Left cardiac atrium (tissue), 4 donors: ENCODE measurements at regions not wholly inside any gene's neighbourhood (a gene's known extent, or its start where the extent isn't known, plus 50 kb on each side); places are given as distances from the start of the nearest gene placed in this dataset.

ENCODE experiments used
- ATAC-seq, 2 donors: fragments of 200-7000 bp; cut with Tn5 transposase; one replicate each; pipeline ENCODE4 v1.9.1; 2020; ENCODE audit warnings: mild to moderate bottlenecking in 2 of 2, moderate library complexity in 2 of 2
- DNase-seq: peaks from one replicate; pipeline ENCODE4 v3.0.0-alpha.2; 2020
- intact Hi-C, 2 donors: fragments of 100-400 bp; cut with DNase I; formaldehyde crosslinking; loops; one replicate each; pipeline versions ENCODE4 v1.14.1 to v1.15.1; 2022 to 2023
- donor health status: DM: no; HTN: yes; CAD: no.
- donor health status: DM: no; HTN: yes; CAD: no; lungs with severe emphysema.
- donor health status: DM: yes; HTN: yes; CAD: no.
- donor health status: Dilated cardiomyopathy.

- no peak for DNase-seq
- ATAC-seq, result no peak
- intact Hi-C loops, result no loop called here
Observed at GRCh38 chr11:130720232-130721022, 195.9 kb downstream of the SNX19 start.

- no peak for ATAC-seq
- no peak for DNase-seq
- intact Hi-C loops, result no loop called here
Observed at GRCh38 chr11:130721023-130721681, 195.1 kb downstream of the SNX19 start.

- no peak for ATAC-seq
- DNase-seq, result no peak
- intact Hi-C loops, result no loop called here
Observed at GRCh38 chr11:130721736-130722135, 194.5 kb downstream of the SNX19 start.

GRCh38 chr11:130722401-130722800 is 193.9 kb downstream of the SNX19 start:
- ATAC-seq (no peak), DNase-seq (no peak)
- intact Hi-C loops, result no loop called here

GRCh38 chr11:130725421-130726233 is 190.7 kb downstream of the SNX19 start:
- ATAC-seq, result peak; percentile 58 to 62
- DNase-seq, result no peak
- intact Hi-C loops, result no loop called here

GRCh38 chr11:130726234-130727037 is 189.8 kb downstream of the SNX19 start:
- ATAC-seq, result peak; percentile 86 to 92
- peak; percentile 61 for DNase-seq
- intact Hi-C loops, result no loop called here

GRCh38 chr11:130727157-130728119 is 188.8 kb downstream of the SNX19 start:
- intact Hi-C loops, result no loop called here
- no peak for DNase-seq
- ATAC-seq, result no peak

- ATAC-seq (no peak), DNase-seq (no peak)
- intact Hi-C loops, result no loop called here
Observed at GRCh38 chr11:130728185-130729180, 187.8 kb downstream of the SNX19 start.

GRCh38 chr11:130729193-130729592 is 187.1 kb downstream of the SNX19 start:
- no peak for DNase-seq
- no peak for ATAC-seq
- intact Hi-C loops, result no loop called here

- no peak for ATAC-seq
- no peak for DNase-seq
- intact Hi-C loops, result loop anchor here in 1 of 2 donors (10.0 kb wide), 1 partner anchor 285 kb away; the partner anchor contains the start of gene ADAMTS15
Observed at GRCh38 chr11:130729678-130730300, 186.5 kb downstream of the SNX19 start.

- DNase-seq, result no peak
- intact Hi-C loops, result loop anchor here in 1 of 2 donors (10.0 kb wide), 1 partner anchor 287 kb away; the partner anchor contains the start of gene ADAMTS15
Observed at GRCh38 chr11:130731401-130731800, 184.9 kb downstream of the SNX19 start.

GRCh38 chr11:130732476-130732875 is 183.8 kb downstream of the SNX19 start:
- no peak for ATAC-seq
- intact Hi-C loops, result loop anchor here in 1 of 2 donors (10.0 kb wide), 1 partner anchor 288 kb away; the partner anchor contains the start of gene ADAMTS15

More at GRCh38 chr11:130731401-130731800, 184.9 kb downstream of the SNX19 start:
- no peak for ATAC-seq

GRCh38 chr11:130737041-130737830 is 179.0 kb downstream of the SNX19 start:
- intact Hi-C loops, result loop anchor here in 1 of 2 donors (10.0 kb wide), 1 partner anchor 292 kb away; the partner anchor contains the start of gene ADAMTS15

More at GRCh38 chr11:130732476-130732875, 183.8 kb downstream of the SNX19 start:
- DNase-seq, result no peak

GRCh38 chr11:130737866-130738431 is 178.3 kb downstream of the SNX19 start:
- intact Hi-C loops, result loop anchor here in 1 of 2 donors (10.0 kb wide), 1 partner anchor 293 kb away; the partner anchor contains the start of gene ADAMTS15
- peak; percentile 94 to 97 for ATAC-seq

More at GRCh38 chr11:130737041-130737830, 179.0 kb downstream of the SNX19 start:
- ATAC-seq, result peak in 1 of 2 donors; percentile 10
- DNase-seq, result no peak

More at GRCh38 chr11:130737866-130738431, 178.3 kb downstream of the SNX19 start:
- DNase-seq, result peak; percentile 74
